ENCODE measurements at regions not wholly inside any gene's neighbourhood (a gene's known extent, or its start where the extent isn't known, plus 50 kb on each side); places are given as distances from the start of the nearest gene placed in this dataset.
"Not testable (repeated sequence)": the region's sequence is repeated elsewhere in the genome, so short reads cannot be mapped to it uniquely, and the experiment has no call there.

DNA sequence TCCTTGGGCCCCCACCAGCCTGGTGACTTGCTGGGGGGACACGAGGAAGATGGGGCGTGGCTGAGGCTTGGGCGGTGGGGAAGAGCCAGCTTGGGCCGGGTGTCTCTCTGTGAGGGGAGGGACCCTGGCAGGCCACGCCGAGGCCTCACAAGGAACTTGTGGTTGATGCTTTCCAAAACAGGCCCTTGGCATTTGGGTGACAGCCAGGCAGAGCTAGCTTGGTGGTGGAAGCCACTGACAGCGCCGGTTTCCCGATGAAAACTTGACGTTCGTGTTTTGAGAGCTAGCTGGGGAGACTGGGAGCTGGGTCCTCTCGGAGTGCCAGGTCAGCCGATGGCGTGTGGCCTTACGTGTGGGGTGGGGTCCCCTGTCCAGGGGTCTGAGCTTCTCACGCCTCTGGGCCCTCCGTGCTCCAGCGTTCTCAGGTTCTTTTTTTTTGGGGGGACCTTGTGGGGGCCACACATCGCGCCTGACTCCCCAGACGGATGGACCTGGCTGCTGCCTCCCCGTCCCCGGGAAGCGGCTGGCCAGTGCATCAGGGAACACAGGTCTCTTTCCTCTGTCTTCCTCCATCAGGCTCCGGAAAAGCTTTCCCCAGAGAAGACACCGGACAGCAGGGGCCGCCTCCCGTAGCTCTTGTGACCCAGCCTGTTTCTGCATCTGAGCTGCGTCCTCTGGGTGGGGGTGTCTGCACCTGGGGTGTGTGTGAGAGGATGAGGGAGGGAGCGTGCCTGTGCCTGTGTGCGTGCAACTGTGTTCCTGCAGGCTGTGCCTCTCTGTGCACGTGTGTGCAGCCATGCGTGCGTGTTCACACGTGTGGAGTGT lies 129.3 kb upstream of the LPCAT1 start:
- no peak for DNase-seq

- no peak for DNase-seq
Measured at GRCh38 chr5:1651971-1652872, 128.5 kb upstream of the LPCAT1 start.

GRCh38 chr5:1651250-1651649 lies 127.5 kb upstream of the LPCAT1 start:
- DNase-seq: no peak

DNA sequence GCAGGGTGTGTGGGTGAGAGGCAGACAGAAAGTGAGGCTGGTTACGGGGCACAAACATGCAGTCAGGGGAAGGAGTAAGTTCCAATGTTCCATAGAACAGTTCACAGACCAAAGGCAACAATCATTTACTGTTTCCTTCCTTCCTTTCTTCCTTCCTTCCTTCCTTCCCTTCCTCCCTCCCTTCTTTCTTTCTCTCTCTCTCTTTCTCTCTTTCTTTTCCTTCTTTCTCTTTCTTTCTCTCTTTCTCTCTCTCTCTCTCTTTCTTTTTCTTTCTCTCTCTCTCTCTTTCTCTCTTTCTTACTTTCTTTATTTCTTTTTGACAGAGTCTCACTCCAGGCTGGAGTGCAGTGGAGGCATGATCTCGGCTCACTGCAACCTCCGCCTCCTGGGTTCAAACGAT lies 125.8 kb upstream of the LPCAT1 start:
- DNase-seq: no peak

GRCh38 chr5:1648806-1649205 lies 125.0 kb upstream of the LPCAT1 start:
- DNase-seq: no peak

- DNase-seq: no peak
Measured at GRCh38 chr5:1647580-1647979, 123.8 kb upstream of the LPCAT1 start.

DNA sequence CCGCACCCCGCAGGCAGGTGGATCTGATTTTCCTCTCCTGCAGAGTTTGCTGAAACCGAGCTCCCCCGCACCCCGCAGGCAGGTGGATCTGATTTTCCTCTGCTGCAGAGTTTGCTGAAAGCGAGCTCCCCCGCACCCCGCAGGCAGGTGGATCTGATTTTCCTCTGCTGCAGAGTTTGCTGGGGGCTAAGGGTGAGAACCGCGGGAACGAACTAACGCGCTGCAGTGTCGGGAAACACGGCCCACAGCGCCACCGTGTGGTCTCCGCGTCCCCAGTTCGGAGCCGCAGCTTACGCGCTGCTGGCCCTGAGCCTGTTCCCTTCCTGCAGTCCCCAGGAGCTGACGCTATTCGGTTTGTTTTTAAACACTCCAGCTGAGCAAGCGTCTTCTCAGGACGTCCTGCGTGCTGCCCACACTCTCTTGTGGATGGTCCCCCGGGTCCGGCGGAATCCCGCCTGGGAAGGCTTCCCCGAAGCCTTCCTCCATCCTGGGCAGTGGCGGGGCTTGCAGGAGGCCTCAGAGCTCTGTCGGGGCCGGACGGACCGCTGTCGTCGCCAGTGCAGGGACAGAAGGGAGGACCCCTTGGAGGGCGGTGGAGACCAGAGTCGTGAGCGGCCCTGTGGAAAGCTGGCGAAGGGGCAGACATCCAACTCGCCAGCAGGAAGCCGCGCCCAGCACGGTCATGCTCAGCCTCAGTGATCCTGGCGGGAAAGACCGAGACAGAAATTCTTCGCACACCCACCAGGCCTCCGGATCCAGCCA lies 121.2 kb upstream of the LPCAT1 start:
- DNase-seq: peak; percentile 90

DNA sequence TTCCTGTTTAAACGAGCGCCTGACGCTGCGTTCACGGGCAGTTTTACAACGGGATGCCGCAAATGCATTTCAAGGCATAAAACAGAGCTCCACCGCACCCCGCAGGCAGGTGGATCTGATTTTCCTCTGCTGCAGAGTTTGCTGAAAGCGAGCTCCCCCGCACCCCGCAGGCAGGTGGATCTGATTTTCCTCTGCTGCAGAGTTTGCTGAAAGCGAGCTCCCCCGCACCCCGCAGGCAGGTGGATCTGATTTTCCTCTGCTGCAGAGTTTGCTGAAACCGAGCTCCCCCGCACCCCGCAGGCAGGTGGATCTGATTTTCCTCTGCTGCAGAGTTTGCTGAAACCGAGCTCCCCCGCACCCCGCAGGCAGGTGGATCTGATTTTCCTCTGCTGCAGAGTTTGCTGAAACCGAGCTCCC lies 120.6 kb upstream of the LPCAT1 start:
- DNase-seq: not testable (repeated sequence)

DNA sequence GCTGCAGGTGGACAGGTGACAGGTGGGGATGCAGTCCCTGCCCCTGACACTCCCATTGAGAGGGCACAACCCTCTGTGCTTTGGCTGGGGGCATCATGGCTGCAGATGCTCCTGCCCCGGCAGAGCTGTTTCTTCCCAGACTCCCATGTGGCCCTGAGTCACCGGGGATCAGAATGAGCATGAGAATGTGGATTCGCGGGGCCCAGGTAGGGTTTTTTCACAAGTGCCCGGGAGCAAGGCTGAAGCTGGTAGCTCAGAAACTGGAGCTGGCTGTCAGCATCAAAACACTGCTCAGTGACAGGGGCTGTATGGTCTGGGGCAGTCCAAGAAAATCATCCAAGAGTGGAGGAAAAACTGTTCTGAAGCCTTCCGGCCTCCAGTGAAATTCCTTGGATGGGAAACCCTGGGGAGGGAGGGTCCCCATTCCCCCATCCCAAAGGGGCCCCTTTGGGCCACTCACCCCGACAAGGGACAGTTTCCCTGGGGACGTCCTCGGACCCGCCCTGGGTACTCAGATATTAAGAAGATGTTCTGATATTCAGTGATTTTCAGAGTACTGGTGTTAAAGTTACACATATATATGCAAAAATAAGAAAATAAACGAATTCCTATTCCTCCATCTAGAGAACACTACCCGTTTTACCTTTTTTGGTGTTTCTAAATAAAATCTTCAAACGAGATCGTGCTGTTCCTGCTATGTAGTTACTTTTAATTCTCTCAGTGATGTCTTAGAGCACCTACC lies 120.1 kb upstream of the LPCAT1 start:
- DNase-seq: no peak

DNA sequence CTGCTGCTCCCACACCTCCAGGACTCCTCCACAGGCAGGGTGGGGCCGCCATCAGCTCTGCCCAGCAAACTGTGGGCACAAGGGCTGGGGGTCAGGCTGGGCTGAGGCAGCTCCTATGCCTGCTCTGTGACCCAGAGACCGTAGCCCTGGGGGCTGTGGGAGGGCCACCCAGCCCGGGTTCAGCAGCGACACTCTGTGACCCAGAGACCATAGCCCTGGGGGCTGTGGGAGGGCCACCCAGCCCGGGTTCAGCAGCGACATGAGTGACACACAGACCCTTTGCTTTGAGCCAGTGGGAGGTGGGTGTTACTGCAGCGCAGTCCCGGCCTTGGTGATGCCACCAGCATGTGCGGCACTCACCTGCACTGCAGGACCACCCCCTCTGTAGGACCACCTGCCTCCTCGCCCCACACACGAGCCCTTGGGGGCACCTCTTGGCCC lies 118.9 kb upstream of the LPCAT1 start:
- no peak for DNase-seq

- no peak for DNase-seq
Measured at GRCh38 chr5:1642221-1642620, 118.5 kb upstream of the LPCAT1 start.

- peak; percentile 85 for DNase-seq
Measured at GRCh38 chr5:1641560-1642166, 117.9 kb upstream of the LPCAT1 start.

DNA sequence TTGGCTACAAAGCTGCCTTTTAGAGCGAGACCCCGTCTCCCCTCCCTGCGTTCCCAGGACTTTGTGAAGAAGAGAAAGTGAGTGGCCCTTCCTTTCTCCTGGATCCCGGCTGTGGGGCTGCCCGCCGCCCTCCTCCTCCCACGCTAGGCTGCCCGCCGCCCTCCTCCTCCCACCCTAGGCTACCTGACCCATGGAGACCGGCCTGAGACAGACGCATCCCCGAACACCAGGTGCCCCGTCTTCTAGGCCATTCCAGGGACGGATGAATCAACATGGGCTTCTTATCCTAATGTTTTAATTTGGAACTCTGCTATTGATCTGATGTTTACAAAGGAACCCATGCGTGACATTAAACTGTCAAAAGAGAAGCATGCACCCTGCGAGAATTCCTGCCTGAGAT lies 117.3 kb upstream of the LPCAT1 start:
- DNase-seq: no peak

GRCh38 chr5:1640421-1640881 lies 116.7 kb upstream of the LPCAT1 start:
- peak; percentile 31 for DNase-seq

GRCh38 chr5:1639757-1640156 lies 116.0 kb upstream of the LPCAT1 start:
- DNase-seq: no peak

- DNase-seq: no peak
Measured at GRCh38 chr5:1638658-1639400, 115.1 kb upstream of the LPCAT1 start.

DNA sequence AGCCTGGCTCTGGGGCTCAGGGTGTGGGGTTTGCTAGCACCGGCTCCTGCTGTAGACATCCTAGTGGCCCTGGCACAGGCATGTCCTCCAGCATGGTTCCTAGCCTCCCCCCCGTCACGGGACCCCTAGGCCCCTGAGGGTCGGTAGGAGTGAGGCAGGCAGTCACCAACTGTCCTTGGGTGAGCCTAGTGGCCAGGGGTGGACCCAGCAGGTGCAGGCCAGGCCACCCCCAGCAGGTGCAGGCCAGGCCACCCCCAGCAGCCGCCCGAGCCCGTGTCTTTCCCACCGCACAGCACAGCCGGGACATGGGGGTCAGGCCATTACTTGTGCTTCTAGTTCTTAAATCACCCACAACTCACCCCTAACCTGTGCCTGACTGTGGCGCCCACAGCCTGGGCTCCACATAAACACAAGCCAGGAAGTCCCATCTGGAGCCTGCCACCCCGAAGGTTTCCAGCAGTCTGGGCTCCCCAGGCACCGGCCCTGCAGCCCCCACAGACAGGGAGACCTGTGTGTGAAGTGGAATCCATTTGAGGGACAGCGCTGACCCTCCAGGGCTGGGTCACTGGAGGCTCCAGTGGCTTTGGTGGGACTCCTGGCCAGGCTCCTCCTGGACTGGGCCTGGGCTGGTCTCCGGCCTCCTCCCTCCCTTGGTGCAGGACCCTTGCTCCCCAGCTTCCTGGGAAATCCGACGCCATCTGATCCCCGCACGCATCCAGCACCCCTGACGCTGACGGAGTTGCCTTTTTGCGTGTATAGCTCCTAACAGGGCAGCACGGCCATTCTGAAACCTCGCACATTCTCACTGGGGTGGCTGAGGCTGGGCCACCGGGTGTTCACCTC lies 114.1 kb upstream of the LPCAT1 start:
- no peak for DNase-seq

DNA sequence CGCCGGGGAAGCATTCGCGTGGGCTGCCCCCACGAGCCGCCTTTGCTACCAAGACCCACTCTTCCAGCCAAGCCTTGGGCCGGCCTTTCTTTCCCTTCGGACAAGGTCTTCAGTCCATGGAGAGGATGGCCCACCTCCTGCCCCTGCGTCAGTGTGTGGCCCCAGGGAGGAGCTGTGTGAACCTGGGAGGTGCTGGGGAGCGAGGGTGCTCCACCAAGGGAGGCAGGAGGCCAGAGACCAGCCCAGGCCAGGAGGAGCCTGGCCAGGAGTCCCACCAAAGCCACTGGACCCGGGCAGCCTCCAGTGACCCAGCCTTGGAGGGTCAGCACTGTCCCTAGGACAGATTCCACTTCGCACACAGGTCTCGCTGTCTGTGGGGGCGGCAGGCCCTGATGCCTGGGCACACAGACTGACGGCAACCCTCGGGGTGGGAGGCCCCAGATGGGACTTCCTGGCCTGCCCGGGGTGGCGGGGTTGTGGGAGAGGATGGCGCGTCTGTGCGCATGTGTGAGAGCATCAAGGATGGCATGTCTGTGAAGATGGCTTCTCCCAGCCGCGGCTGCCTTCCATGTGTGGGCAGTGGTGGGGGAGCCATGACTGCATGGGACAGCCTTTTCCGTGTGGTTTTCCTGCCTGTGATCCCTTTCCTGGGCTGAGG lies 113.3 kb upstream of the LPCAT1 start:
- no peak for DNase-seq

DNA sequence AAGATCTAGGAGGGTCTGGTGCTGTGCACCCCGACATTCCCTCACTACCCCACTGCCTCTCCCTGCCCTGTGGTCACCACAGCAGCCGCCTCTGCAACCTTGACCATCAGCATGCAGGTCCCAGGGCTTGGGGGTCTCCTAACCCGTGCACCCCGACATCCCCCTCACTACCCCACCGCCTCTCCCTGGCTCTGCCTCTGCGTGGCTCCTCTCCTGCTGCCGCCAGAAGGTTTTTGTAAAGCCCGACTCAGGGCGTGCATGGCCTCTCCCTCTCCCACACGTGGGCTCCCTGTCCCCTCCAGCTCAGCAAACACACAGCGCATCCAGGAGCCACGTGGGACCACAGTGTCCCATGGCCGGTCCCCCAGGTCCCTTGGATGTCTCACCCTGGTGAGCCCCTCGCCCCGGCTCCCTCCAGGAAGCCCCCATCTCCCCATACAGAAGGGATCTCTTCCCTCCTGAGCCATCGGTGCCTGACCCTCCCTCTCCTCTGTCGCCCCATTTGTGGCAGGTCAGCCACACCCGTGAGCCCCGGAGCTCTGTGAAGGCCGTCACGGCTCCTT lies 112.5 kb upstream of the LPCAT1 start:
- not testable (repeated sequence) for DNase-seq

Data from right hindlimb (tissue), 1 donor.